NCI-H748 (cell line): ENCODE measurements at regions not wholly inside any gene's neighbourhood (a gene's known extent, or its start where the extent isn't known, plus 50 kb on each side); places are given as distances from the start of the nearest gene placed in this dataset.

Experiments
- DNase-seq: peaks from one replicate; lab custom pipeline; 2025; ENCODE audit not compliant: unreplicated experiment; lab: John Stamatoyannopoulos, UW

DNA sequence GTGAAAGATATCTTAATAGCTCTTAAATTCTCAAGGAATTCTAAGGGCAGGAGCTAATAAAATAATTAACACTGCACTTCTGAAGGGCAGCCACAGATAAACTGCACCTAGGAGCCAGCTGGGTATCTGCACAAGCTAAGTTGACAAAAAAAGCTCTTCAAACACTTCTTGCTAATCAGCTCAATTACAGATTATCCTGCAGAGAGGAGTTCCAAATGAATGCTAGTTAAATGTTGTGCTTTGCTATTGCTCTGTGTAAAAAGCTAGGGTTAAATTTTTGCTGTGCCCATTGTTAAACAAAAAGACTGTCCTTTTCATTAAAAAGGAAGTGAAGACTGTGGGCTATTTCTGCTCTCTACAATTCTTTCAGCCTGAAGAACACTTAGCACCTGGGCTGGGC lies 158.5 kb upstream of the SHISA6 start:
- DNase-seq = no peak

DNA sequence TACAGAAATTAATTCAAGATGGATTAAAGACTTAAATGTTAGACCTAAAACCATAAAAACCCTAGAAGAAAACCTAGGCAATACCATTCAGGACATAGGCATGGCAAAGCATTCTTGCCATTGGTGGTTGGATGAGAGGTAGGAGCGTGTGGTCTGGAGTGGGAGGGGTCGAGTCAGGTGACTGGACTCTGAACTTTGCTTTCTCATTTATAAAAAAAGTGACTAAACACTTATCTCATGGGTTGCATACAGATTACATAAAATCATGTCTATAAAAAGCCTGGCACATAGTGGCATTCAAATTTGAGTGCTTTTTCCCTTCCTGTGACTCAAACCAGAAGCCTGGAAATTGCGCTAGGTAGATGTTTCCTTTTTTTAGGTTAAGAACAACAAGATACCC lies 159.7 kb upstream of the SHISA6 start:
- no peak for DNase-seq

DNA sequence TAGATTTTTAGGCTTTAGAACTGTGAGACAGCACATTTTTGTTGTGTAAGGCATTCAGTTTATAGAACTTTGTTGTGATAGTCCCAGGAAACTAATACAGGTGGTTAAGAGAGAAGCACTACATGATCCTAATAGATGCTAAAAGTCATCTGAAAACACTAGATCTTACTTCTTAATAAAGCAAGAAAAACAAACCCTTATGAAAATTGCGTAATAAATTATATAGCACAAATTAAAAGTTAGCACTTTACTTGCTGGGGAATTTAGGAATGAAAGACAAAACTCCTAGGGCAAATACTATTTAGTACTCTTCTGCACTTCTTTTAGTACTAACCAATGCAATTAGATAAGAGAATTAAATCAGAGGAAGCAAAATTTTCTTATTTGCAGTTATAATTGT lies 163.3 kb upstream of the SHISA6 start:
- DNase-seq = no peak

DNA sequence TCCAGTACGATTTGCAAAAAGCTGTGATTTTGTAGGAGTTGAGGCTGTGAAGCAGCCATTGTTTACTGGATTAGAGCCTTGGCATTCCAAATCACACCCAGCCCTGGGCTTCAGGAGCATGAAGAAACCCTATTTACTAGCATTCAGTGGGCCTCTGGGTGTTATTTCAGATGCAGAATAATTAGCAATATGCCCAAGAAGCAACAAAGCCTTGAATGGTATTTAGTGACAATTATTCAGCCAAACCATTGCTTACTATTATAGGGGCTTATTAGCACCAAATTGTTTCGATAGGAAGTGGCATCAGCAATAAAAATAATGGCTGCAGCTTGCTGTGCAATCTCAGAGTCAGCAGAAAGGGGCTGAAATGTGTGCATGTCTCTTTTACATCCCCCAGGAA lies 166.6 kb upstream of the SHISA6 start:
- DNase-seq = no peak

DNA sequence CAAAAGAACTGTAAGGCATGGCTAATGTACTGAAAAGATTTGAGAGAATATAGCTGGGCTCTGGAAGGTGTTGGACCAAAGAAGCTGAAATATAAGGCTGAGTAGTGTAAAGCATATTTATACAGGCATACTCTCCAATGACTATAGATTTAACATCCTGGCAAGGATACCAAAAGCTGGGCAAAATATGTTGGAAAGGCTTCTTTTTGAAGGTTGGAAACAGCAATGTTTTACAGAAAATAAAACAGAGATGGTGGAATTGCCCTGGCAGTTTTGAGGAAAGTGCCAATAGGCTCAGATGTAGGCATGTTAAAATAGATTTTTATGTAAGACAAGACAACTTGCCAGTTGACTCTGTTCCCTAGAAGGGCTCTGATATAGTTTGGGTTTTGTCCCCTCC lies 184.1 kb upstream of the SHISA6 start:
- no peak for DNase-seq

DNA sequence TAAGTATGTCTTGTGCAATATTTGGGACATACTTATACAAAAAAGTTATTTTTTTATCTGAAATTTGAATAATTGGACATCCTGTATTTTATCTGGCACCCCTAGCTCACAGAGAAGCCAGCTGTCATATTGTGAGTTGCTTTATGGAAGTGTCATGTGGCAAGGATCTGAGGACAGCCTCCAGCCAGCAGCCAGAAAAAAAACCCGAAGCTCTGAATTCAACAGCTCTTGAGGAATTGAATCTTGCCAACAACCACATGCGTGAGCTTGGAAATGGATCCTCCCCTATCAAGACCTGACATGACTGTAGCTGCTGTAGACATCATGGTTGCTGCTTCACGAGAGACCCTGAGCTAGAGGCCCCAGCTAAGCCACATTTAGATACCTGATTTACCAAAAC lies 187.2 kb upstream of the SHISA6 start:
- no peak for DNase-seq

DNA sequence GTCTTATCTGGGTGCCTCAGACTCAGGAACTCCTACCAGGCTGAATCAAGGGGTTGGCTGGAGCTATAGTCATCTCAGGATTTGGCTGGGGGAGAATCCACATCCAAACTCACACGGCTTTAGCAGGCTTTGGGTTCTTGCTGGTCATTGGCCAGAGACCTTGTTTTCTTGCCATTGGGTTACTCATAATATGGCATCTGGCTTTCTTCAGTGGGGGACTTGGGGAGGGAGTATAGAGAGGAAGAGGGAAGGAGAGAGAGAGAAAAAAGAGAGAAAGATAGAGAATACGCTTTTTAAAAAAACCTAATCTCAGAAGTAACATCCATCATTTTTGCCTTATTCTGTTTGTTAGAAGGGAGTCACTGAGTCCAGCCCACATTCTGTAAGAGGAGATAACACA lies 191.5 kb upstream of the SHISA6 start:
- no peak for DNase-seq

DNA sequence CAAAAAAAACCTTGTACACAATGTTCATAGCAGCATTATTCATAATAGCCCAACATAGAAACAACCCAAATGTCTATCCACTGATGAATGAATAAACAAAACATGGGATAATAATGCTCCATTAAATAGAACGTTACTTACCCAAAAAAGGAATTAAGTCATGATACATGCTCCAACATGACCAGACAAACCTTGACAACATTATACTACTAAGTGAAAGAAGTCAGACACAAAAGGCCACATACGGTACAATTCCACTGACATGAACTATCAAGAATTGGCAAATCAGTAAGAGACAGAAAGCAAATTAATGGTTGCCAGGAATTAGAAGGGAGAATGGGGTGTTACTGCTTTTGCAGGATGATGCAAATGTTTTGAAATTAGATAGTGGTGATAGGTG lies 193.8 kb upstream of the SHISA6 start:
- DNase-seq = no peak

DNA sequence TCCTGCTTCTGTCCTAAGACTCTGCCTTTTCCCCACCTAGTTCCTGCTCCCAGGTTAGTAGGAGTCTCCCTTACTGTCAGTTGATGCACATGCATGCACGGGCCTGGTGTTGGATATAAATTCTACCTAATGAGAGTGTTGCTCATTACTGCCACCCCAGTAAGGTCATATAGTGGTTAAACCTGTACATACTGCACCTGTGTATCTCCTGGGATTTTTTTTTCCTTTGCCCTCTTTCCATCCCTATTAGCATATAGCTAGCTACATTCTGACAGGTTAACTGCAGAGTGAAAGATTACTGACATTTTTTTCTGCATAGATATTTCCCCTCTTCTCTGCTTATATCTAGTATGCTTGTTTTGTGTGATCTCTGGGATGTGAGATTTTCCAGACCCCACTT lies 201.5 kb upstream of the PIRT start:
- no peak for DNase-seq

DNA sequence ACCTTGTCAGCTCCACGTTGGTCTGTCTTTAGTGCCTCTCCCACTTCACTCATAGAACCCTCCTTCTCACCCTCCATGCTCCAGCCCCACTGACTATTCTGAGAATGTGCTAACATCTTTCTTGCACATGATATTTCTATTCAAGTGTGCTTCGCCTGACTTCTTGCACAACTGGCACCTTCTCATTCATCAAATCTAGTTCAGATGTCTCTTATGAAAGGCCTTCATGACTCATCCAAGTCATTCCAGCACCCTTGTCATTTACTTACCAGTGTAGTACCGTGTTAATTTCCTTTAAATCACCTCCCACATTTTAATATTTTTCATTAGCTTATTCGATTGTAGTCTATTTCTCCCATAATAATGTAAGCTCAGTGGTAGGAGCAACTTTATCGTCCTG lies 197.8 kb upstream of the PIRT start:
- no peak for DNase-seq

DNA sequence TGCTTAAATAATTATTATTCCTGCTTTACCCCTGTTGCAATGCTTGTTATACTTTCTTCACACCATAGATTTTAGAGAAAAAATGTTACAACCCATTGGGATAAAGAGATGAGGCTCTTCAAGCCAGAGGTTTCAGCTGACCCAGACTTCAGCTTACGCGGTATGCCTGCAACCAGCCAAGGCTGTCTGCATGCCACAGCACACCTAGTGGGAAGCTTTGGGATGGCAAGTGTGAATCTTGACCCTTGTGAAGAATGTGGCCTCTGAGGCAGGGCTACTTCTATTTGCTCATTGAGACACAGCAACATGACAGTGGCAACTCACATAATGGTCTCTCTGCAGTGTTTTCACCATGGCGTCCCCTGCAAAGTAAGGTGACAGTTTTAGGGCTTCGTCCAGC lies 193.9 kb upstream of the PIRT start:
- DNase-seq = no peak

DNA sequence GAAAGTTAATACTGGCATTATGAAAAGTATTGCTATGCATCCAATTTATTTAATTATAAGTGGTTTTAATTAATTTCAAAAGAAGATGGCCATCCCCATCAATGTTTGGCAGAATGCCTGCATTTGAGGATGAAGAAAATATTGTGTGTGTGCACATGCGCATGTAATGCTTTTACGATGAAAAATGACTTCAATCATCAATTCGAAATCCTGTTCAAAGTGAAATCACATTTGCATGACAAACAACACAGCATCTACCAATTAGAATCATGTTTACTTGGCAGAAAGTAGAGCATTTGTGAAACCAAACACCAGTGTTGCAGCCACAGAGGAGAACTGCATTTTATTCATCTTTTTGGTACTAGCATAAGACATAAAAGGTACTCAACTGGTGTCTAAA lies 191.9 kb upstream of the PIRT start:
- DNase-seq = no peak

DNA sequence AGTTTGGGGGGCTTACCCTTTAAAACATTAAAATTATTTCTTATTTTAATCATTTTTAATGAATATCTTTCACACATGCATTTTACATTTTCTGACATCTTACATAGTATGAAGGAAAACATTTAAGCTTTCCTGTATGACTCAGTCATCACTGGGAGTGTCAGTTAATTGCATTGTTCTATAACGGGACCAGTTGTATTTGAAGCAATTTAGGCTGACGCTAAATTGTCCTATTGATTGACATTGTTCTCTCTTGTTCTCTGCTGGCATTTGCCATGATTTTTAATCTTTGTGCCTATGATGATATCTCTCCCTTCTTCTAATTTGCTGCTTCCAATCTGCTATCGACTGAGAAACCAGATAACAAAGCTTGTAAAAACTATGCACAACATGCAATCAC lies 190.5 kb upstream of the PIRT start:
- no peak for DNase-seq

DNA sequence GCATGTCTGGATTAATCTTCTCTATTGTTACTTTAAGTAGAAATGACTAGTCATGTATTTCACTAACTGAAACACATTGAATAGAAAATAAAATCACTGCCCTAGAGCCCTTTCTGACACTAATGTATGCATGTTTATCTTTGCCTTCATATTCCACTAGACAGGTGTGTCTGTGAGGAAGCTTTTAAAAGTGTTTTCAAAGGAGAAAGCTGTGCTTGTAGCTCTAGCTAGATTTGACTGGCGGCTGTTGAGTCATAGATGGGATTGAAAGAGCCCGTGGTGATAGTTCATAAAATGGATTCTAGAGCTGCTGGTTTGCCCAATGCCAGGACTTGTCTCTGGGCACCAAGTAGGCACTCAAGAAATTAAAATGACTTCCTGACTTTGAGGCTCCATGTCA lies 189.0 kb upstream of the PIRT start:
- DNase-seq = no peak

DNA sequence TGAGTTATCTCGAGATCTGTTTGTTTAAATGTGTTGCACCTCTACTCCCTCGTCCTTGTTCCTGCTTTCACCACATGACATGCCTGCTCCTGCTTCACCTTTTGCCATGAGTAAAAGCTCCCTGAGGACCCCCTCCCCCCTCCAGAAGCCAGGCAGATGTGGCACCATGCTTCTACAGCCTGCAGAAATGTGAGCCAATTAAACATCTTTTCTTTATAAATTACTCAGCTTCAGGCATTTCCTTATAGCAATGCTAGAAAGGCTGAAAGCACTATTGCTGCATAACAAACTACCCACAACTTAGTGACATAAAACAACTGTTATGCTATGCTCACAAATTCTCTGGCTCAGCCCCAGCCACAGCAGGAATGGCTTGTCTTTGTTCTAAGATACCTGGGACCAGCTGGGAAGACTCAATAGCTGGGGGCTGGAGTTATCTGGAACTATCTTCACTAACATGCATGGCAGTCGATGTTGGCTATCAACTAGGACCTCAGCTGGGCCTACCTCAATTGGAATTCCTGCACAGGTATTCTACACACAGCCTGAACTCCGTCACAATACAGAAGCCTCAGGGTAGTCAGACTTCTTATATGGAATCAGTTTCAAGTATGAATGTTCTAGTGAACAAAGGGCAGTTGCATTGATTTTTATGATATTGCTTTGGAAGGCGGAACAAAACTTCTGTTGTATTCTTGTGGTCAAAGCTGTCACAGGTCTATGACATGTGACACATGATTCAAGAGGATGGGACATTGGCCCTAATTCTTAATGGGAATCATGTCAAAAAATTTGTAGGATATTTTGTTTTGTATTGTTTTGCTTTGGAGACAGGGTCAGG lies 186.0 kb upstream of the PIRT start:
- no peak for DNase-seq

DNA sequence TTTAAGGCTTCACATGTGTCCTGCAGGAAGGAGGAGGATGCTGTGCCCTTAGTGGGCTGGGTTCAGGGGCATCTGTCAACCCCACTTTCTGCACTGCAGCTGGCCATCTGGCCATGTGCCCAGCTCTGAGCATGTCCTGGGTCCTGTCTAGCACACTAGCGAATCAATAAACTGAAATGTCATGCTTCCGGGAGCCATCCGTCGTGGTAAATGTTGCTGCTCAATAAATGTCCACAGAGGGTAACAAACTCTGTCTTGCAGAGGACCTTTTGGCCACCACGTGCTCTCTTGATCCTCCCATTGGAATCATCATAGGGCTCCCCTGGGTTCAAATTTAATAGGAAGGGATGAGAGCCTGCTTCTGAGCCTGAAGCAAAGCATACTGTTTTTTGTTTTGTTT lies 168.6 kb upstream of the PIRT start:
- no peak for DNase-seq

DNA sequence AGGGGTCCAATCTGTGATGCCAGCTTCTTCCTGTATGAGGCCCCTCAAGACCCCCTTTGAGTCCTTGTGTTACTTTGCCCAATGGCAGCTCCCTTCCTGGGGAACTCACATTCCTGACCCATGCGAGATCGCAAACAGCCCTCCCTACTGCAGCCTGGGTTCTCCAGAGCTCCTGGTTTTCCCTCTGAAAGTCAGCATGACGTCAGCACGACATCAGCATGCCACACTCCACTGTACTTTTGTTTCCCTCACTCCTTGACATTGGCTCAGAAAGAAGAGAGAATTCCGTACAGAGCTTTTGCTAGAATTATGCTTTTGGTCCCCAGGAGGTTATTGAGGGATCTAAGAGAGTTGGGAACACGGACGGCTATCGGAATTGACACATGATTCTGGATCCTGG lies 168.1 kb upstream of the PIRT start:
- no peak for DNase-seq

DNA sequence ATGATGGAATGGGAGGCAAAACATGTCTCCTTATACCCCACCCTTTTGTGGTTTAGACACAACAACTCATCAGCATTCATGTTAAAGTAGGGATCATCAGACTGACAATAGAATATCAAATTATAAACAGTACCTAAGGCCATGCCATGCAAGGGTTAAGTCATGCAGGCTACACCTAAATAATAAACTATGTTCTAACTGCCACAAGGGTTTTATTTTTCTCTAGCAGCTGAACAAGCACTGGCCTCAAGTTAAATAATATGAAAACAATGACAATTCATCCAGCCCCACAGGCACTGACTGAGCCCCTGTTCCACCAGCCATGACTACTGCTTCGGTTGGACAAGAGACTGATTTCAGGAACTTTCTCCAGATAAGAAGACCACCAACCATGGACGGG lies 164.5 kb upstream of the PIRT start:
- DNase-seq = no peak

DNA sequence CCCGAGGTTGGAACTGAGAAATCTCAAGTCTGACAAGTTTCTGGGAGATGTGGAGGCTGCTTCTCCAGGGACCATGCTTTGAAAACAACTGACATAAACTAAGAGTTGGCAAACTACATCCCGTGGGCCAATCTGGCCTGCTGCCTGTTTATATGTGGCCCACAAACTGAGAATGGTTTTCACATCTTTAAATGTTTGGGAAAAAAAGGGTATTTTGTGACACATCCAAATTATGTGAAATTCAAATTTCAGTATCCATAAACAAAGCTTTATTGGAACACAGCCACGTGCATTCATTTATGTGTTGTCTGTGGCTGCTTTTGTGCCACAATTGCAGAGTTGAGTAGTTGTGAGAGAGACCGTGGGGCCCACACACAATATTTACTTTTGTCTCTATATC lies 163.8 kb upstream of the PIRT start:
- no peak for DNase-seq

DNA sequence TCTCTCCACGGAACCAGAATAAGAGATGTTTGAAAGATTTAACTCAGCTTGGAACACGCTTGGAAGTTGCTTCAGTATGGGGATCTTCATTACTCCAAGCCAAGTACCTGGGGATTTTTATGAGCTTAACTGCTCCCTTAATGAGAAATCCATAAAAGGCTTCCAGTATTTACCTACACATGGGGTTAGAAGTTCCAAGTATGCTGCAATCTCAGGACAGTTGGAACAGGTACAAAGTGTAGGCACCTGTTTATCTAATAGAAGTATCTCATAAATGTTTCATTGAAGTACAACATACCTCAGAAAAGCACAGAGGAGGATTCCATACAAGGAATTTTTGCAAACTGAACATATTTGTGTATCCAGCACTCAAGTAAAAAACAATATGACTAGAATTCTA lies 161.6 kb upstream of the PIRT start:
- DNase-seq = no peak

DNA sequence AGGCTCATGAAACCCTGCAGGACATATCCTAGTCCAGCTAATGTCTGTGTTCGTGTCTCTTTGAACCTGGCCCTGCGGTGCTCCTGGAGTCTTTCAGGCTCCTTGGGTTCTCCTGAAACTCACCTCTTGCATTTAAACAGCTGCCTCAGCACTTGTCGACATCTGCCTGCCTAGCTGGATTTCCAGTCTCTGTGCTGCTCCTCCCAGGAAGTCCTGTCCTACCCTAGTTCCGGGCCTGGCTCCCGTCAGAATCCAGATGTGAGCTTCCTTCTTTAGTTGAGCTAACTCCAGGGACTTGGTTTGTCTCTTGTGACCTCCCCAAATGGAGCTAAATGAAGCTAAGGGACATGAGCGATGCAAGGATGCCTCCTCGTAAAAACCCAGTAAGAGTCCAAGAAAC lies 155.2 kb upstream of the PIRT start:
- DNase-seq = no peak

DNA sequence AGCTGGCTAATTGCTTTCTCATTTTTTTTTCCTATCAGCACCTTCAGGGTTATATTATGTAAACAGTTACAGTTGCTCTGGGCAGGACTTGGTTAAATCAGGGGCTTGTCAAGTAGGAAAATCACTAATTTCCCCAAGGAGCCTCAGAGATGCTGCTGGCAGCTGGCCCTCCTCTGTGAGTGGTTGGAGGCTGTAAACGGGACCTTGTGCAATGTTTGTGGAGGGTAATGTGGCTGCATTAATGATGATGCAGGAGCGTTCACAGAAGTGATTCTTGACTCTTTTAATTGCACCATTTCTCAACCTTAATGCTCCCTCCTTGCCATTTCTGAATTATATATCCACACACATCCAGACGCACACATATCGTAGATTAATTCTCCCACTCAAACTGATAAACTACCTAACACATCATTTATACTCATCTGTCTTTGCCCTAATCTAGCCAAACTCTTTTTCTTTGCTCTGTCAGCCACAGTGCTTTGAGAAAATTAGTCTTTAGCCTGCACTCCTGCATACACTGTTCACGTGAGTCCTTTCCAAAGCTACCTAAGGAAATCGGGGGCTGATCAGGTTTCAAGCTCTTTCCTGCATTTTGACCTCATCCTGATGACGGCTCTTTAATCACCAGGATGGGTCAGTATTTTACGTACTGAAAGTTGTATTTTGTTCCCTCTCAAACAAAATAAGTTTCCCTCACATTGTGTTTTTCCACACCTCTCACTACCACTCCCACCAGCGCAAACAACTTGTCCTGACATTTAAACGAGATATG lies 154.4 kb upstream of the PIRT start:
- DNase-seq = no peak

DNA sequence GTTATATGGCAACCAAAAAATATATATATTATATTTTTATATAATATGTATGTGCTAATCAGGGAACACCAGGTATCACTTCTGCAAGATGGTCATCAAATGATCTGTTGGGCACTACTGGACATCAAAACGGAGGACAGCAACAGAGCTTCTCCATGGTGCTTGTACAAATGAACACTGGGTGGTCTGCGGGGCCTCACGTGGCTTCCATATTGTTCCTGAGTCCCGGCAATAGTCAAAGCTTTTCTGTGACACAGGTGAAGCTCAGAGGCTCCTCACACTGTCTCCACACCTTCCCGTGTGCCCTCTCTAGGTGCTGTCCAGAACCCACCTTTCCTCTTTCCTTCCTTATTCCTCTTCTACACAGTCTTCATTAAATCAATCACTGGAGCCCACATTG lies 149.9 kb upstream of the PIRT start:
- no peak for DNase-seq
